IMR-90 (cell line): ENCODE measurements at regions not wholly inside any gene's neighbourhood (a gene's known extent, or its start where the extent isn't known, plus 50 kb on each side); places are given as distances from the start of the nearest gene placed in this dataset.
A peak's percentile ranks its signal among the peaks of the same experiment; 100 is the strongest.

Source experiments
- ATAC-seq: fragments of 200-7000 bp; cut with Tn5 transposase; 2 replicates; pipeline ENCODE4 v1.9.1; 2020; ENCODE audit warnings: low read depth, mild to moderate bottlenecking, moderate library complexity
- BruUV-seq: library from RNA; stranded (reverse); fragments of 400-500 nt; replicated peaks from 2 replicates; lab custom pipeline; 2021; lab: Mats Ljungman, UMichigan
- CTCF ChIA-PET: fragments of 300-600 bp; formaldehyde crosslinking; extraction: SDS; loops from one replicate; lab custom pipeline; 2021; ENCODE audit warnings: antibody characterized with exemption; lab: Yijun Ruan, JAX
- POLR2A ChIA-PET: fragments of 300-600 bp; sonication (Branson Sonifier 250); formaldehyde crosslinking; loops from one replicate; lab custom pipeline; 2022; ENCODE audit warnings: antibody characterized with exemption; ENCODE audit not compliant: unreplicated experiment; lab: Charles Lee
- DNase-seq: peaks from one replicate; pipeline ENCODE4 v3.0.0; 2013
- H2AFZ ChIP-seq: replicated peaks from 2 replicates; pipeline ENCODE3; 2013; ENCODE audit warnings: low read length, mild to moderate bottlenecking; ENCODE audit not compliant: poor library complexity
- H2AK5ac ChIP-seq: 2 replicates; pipeline ENCODE4 v1.6.1; 2013; ENCODE audit warnings: low read depth, low read length, inconsistent platforms
- H2AK9ac ChIP-seq: replicated peaks from 2 replicates; pipeline ENCODE3; 2013; ENCODE audit warnings: mild to moderate bottlenecking, low read depth, low read length, moderate library complexity; ENCODE audit not compliant: poor library complexity
- H2BK120ac ChIP-seq: 2 replicates; pipeline ENCODE4 v1.6.1; 2013; ENCODE audit warnings: low read depth, low read length, inconsistent platforms
- H2BK15ac ChIP-seq: 3 replicates; pipeline ENCODE4 v1.6.1; 2013; ENCODE audit warnings: low read depth, low read length, inconsistent platforms
- H2BK20ac ChIP-seq: 2 replicates; pipeline ENCODE4 v1.6.1; 2013; ENCODE audit warnings: low read depth, mild to moderate bottlenecking, inconsistent platforms, low read length, moderate library complexity
- H2BK5ac ChIP-seq: 2 replicates; pipeline ENCODE4 v1.6.1; 2013; ENCODE audit warnings: mild to moderate bottlenecking, low read depth, low read length, inconsistent platforms; ENCODE audit not compliant: poor library complexity, severe bottlenecking
- H3K14ac ChIP-seq: replicated peaks from 2 replicates; pipeline ENCODE4 v1.6.1; 2013; ENCODE audit warnings: low read depth, low read length, inconsistent platforms
- H3K18ac ChIP-seq: 2 replicates; pipeline ENCODE4 v1.6.1; 2013; ENCODE audit warnings: low read depth, low read length, control low read depth
- H3K23ac ChIP-seq: 2 replicates; pipeline ENCODE4 v1.6.1; 2013; ENCODE audit warnings: low read depth, low read length, inconsistent platforms
- H3K27ac ChIP-seq: 2 replicates; pipeline ENCODE4 v1.5.1; 2013; ENCODE audit warnings: mild to moderate bottlenecking, control low read depth, low read length; ENCODE audit not compliant: insufficient read depth
- H3K27me3 ChIP-seq: 2 replicates; pipeline ENCODE4 v1.6.1; 2013; ENCODE audit warnings: low read length; ENCODE audit not compliant: control insufficient read depth, insufficient read depth
- H3K36me3 ChIP-seq: 2 replicates; pipeline ENCODE4 v1.6.1; 2013; ENCODE audit warnings: low read length, mixed read lengths; ENCODE audit not compliant: control insufficient read depth, insufficient read depth
- H3K4ac ChIP-seq: 2 replicates; pipeline ENCODE4 v1.6.1; 2013; ENCODE audit warnings: low read depth, low read length, inconsistent platforms
- H3K4me1 ChIP-seq: 2 replicates; pipeline ENCODE4 v1.6.1; 2013; ENCODE audit warnings: low read length, mixed read lengths; ENCODE audit not compliant: control insufficient read depth, insufficient read depth
- H3K4me2 ChIP-seq: 2 replicates; pipeline ENCODE4 v1.6.1; 2013; ENCODE audit warnings: low read depth, mild to moderate bottlenecking, control low read depth, low read length, moderate library complexity
- H3K4me3 ChIP-seq: 2 replicates; pipeline ENCODE4 v1.5.1; 2013; ENCODE audit warnings: low read depth, mild to moderate bottlenecking, control low read depth, low read length, moderate library complexity; ENCODE audit not compliant: insufficient read depth
- H3K56ac ChIP-seq: 2 replicates; pipeline ENCODE4 v1.6.1; 2013; ENCODE audit warnings: low read length, inconsistent platforms; ENCODE audit not compliant: insufficient read depth; ENCODE audit errors: extremely low read depth
- H3K79me1 ChIP-seq, 2 experiments: 2 replicates each; pipeline ENCODE4 v1.6.1; 2013; ENCODE audit warnings: low read length in 2 of 2, inconsistent platforms in 1 of 2, low read depth in 1 of 2
- H3K9ac ChIP-seq: 2 replicates; pipeline ENCODE4 v1.6.1; 2013; ENCODE audit warnings: low read depth, low read length, control low read depth
- H3K9me1 ChIP-seq: 2 replicates; pipeline ENCODE4 v1.6.1; 2013; ENCODE audit warnings: low read length, inconsistent platforms; ENCODE audit not compliant: insufficient read depth
- H3K9me3 ChIP-seq: 2 replicates; pipeline ENCODE4 v1.6.1; 2013; ENCODE audit warnings: low read length; ENCODE audit not compliant: control insufficient read depth, insufficient read depth
- H4K20me1 ChIP-seq: 2 replicates; pipeline ENCODE4 v1.6.1; 2013; ENCODE audit warnings: low read length, inconsistent platforms; ENCODE audit not compliant: insufficient read depth
- H4K5ac ChIP-seq: 2 replicates; pipeline ENCODE4 v1.6.1; 2013; ENCODE audit warnings: mild to moderate bottlenecking, low read depth, low read length, control low read depth
- H4K8ac ChIP-seq, 2 experiments: 2 replicates each; pipeline ENCODE4 v1.6.1; 2013; ENCODE audit warnings: low read depth in 2 of 2, low read length in 2 of 2, control low read depth in 1 of 2, inconsistent platforms in 1 of 2
- H4K91ac ChIP-seq: 2 replicates; pipeline ENCODE4 v1.6.1; 2013; ENCODE audit warnings: low read depth, low read length, inconsistent platforms; ENCODE audit not compliant: insufficient read depth
- CEBPB ChIP-seq: IDR thresholded peaks from 2 replicates; pipeline ENCODE4 v1.6.1; 2012; ENCODE audit warnings: low read depth, low read length, improper control_type of control experiment
- CHD1 ChIP-seq: IDR thresholded peaks from 2 replicates; pipeline ENCODE4 v1.6.1; 2012; ENCODE audit warnings: low read depth, low read length, improper control_type of control experiment
- MAZ ChIP-seq: IDR thresholded peaks from 2 replicates; pipeline ENCODE4 v1.6.1; 2012; ENCODE audit warnings: low read depth, mild to moderate bottlenecking, low read length, improper control_type of control experiment, moderate library complexity, borderline replicate concordance
- RAD21 ChIP-seq: IDR thresholded peaks from 2 replicates; pipeline ENCODE4 v1.6.1; 2012; ENCODE audit warnings: low read length, improper control_type of control experiment
- RCOR1 ChIP-seq: IDR thresholded peaks from 2 replicates; pipeline ENCODE4 v1.6.1; 2012; ENCODE audit warnings: mild to moderate bottlenecking, low read length, improper control_type of control experiment; ENCODE audit not compliant: insufficient replicate concordance
- SMC3 ChIP-seq: fragments of 150-350 bp; IDR thresholded peaks from 2 replicates; pipeline ENCODE4 v1.6.1; 2016; ENCODE audit warnings: low read depth, mild to moderate bottlenecking, antibody characterized with exemption, low read length, moderate library complexity
- dilution Hi-C: fragments of 300-500 bp; cut with HindIII; formaldehyde crosslinking; loops from one replicate; pipeline ENCODE4 v1.14.3; 2018; ENCODE audit warnings: low sequenced_read_pairs; ENCODE audit not compliant: unreplicated experiment
- in situ Hi-C: fragments of 300-500 bp; cut with MboI; formaldehyde crosslinking; loops from 3 replicates; pipeline ENCODE4 v1.14.3; 2019; ENCODE audit warnings: low sequenced_read_pairs, inconsistent platforms, mixed read lengths
- intact Hi-C: fragments of 100-400 bp; cut with micrococcal nuclease; formaldehyde crosslinking; loops from 2 replicates; pipeline ENCODE4 v1.10.0; 2022

DNA sequence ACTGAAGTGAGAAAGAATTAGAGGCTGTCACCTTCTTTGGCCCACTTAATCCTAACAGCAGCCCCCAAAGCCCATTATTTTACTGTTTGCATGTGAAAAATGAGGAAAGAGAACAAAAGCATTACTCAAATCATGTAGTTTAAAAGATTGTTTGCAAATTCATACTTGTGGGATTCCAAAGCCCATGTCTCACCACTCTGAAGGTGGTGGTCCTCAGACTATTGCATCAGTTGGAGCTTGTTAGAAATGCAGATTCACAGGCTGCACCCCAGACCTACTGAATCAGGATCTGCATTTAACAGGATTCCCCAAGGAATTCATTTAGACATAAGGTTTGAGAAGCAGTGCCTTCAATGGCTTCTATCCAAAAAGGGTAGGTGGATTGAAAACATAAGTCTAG is 93.7 kb upstream of the PDE1C start:
- no peak overlapping the region; the same call in 1 of the 2 replicates for H3K14ac ChIP-seq
- TF ChIP-seq SMC3 (no peak), CEBPB (peak; percentile 86), MAZ (no peak), CHD1 (no peak), RAD21 (no peak), RCOR1 (no peak)
- peak; percentile 65 for DNase-seq
- peaks cover 11% of the 10 kb centered on the region for H3K4me1 ChIP-seq
- H2BK20ac ChIP-seq = peak overlapping the region; percentile 83; the same call in 1 of the 2 replicates
- no peaks in the 10 kb centered on the region for H3K79me1 ChIP-seq
- H4K5ac ChIP-seq = peak overlapping the region; percentile 36; the same call in 1 of the 2 replicates
- peak overlapping the region; percentile 77; the same call in 1 of the 2 replicates for H3K23ac ChIP-seq
- no peak overlapping the region for H2AK9ac ChIP-seq
- peaks cover 6% of the 10 kb centered on the region for H3K9me1 ChIP-seq
- BruUV-seq = no TSS peak
- POLR2A ChIA-PET = no interaction called here
- H3K4me3 ChIP-seq = no peak overlapping the region
- H3K56ac ChIP-seq = peak overlapping the region; percentile 85; the same call in 1 of the 2 replicates
- H3K27ac ChIP-seq = peak overlapping the region; percentile 88
- ATAC-seq = no peak; the same call in 1 of the 2 replicates
- peak overlapping the region; percentile 100 for H2BK120ac ChIP-seq
- intact Hi-C loops (loop anchor here (1.0 to 10.0 kb wide), 5 partner anchors 71 to 420 kb away; partner anchors contain the start of gene PDE1C), dilution Hi-C loops (no loop called here), in situ Hi-C loops (no loop called here)
- H3K4me2 ChIP-seq = peak overlapping the region; percentile 53; the same call in 1 of the 2 replicates
- peak overlapping the region; percentile 72 for H3K4ac ChIP-seq
- no peaks in the 10 kb centered on the region for H3K9me3 ChIP-seq
- no peaks in the 10 kb centered on the region for H3K36me3 ChIP-seq
- peak overlapping the region; percentile 35; the same call in 1 of the 3 replicates for H2BK15ac ChIP-seq
- H3K9ac ChIP-seq = peak overlapping the region; percentile 22; the same call in 1 of the 2 replicates
- CTCF ChIA-PET = interaction anchor here (0.8 kb wide), 1 partner anchor 420 kb away, joined by 3 read pairs; no protein-coding TSS in a partner anchor
- H2AK5ac ChIP-seq = no peak overlapping the region
- peak overlapping the region; percentile 93; the same call in 1 of the 2 replicates for H3K18ac ChIP-seq
- H2AFZ ChIP-seq = no peak overlapping the region
- peak overlapping the region; percentile 100 for H2BK5ac ChIP-seq
- no peaks in the 10 kb centered on the region for H4K20me1 ChIP-seq
- H4K8ac ChIP-seq = peak overlapping the region; percentile 79 to 90
- H4K91ac ChIP-seq = peak overlapping the region; percentile 91
- no peaks in the 10 kb centered on the region for H3K27me3 ChIP-seq
